ENCODE measurements at regions not wholly inside any gene's neighbourhood (a gene's known extent, or its start where the extent isn't known, plus 50 kb on each side); places are given as distances from the start of the nearest gene placed in this dataset.

- Histone ChIP-seq H2BK20ac (ENCODE audit: low read length) (no peak overlapping the region), H4K20me1 (replicated peaks in 1 of 2; ENCODE audit: control insufficient read depth in 1 of 2, insufficient read depth in 2 of 2, low read length in 2 of 2) (no peaks in the 10 kb centered on the region), H3K18ac (ENCODE audit: extremely low read depth, low read length) (no peak overlapping the region), H2BK120ac (replicated peaks; ENCODE audit: low read depth, low read length) (no peak overlapping the region), H3K4ac (replicated peaks; ENCODE audit: insufficient read length, low read depth, low read length) (no peak overlapping the region), H3K4me3 (ENCODE audit: extremely low read depth in 1 of 4, insufficient read depth in 2 of 4, low read depth in 3 of 4, low read length in 4 of 4) (no peak overlapping the region), H3K36me3 (ENCODE audit: control insufficient read depth in 2 of 4, insufficient read depth in 4 of 4, low read length in 3 of 4) (no peaks in the 10 kb centered on the region), H3K9ac (replicated peaks in 1 of 4; ENCODE audit: extremely low read depth in 1 of 4, low read depth in 3 of 4, low read length in 3 of 4) (no peak overlapping the region), H2BK12ac (ENCODE audit: low read depth, low read length) (no peak overlapping the region), H2AK5ac (ENCODE audit: low read depth, low read length) (no peak overlapping the region), H3K14ac (ENCODE audit: insufficient read length) (no peak overlapping the region), H3K4me2 (ENCODE audit: insufficient read depth in 1 of 2, low read depth in 2 of 2, low read length in 2 of 2) (no peak overlapping the region), H3K9me3 (ENCODE audit: insufficient read depth in 2 of 2, low read depth in 1 of 2, low read length in 1 of 2) (no peaks in the 10 kb centered on the region), H3K27ac (ENCODE audit: low read depth, low read length) (no peak overlapping the region), H3K27me3 (replicated peaks in 1 of 4; ENCODE audit: control insufficient read depth in 3 of 4, extremely low read depth in 1 of 4, insufficient read depth in 3 of 4, low read length in 3 of 4) (no peaks in the 10 kb centered on the region), H3K23me2 (ENCODE audit: low read depth, low read length) (no peaks in the 10 kb centered on the region), H3K23ac (ENCODE audit: insufficient read length) (no peak overlapping the region), H4K8ac (ENCODE audit: extremely low read depth, insufficient read depth, low read length) (no peak overlapping the region), H3K56ac (replicated peaks; ENCODE audit: insufficient read length, low read depth, low read length) (no peak overlapping the region), H2BK5ac (ENCODE audit: low read depth, low read length) (no peak overlapping the region), H4K5ac (ENCODE audit: insufficient read length, low read depth, low read length) (no peak overlapping the region), H2BK15ac (ENCODE audit: low read length) (no peak overlapping the region), H2AFZ (ENCODE audit: low read length) (no peak overlapping the region), H3K79me2 (ENCODE audit: control insufficient read depth in 1 of 2, insufficient read depth in 2 of 2, low read length in 2 of 2) (no peaks in the 10 kb centered on the region), H3K4me1 (replicated peaks in 1 of 4; ENCODE audit: control insufficient read depth in 3 of 4, insufficient read depth in 4 of 4, low read length in 3 of 4) (no peaks in the 10 kb centered on the region; a peak in 1 of 7 replicates), H4K91ac (replicated peaks; ENCODE audit: insufficient read length, low read length) (no peak overlapping the region), H3K79me1 (ENCODE audit: low read depth, low read length) (no peaks in the 10 kb centered on the region)
- no peak for DNase-seq (ENCODE audit: low read depth in 1 of 2, low spot score in 2 of 2)
- TF ChIP-seq HDAC6 (IDR thresholded peaks at IDR 0.05; ENCODE audit: low read depth, low read length) (no peak), RAD21 (IDR thresholded peaks at IDR 0.05 in 1 of 2, conservative IDR thresholded peaks at IDR 0.05 in 1 of 2; ENCODE audit: low read depth in 2 of 2, low read length in 2 of 2) (no peak), RNF2 (IDR thresholded peaks at IDR 0.05; ENCODE audit: borderline replicate concordance, low read depth, low read length, missing control alignments, poor library complexity, severe bottlenecking) (no peak), BRCA1 (IDR thresholded peaks at IDR 0.05; ENCODE audit: low read depth, low read length) (no peak), EZH2 (IDR thresholded peaks at IDR 0.05; ENCODE audit: low read depth, low read length, severe bottlenecking) (no peak), TAF1 (IDR thresholded peaks at IDR 0.05; ENCODE audit: low read depth, low read length) (no peak), NRF1 (IDR thresholded peaks at IDR 0.05; ENCODE audit: low read depth, low read length) (no peak), EGR1 (IDR thresholded peaks at IDR 0.05; ENCODE audit: borderline replicate concordance, low read depth, low read length) (no peak), JUN (IDR thresholded peaks at IDR 0.05; ENCODE audit: low read depth, low read length) (no peak), TAF7 (optimal IDR thresholded peaks at IDR 0.05; ENCODE audit: borderline replicate concordance, low read depth, low read length) (no peak)
- ChIA-PET CTCF (ENCODE audit: partially characterized antibody) (no interaction called here), POLR2A (ENCODE audit: partially characterized antibody) (no interaction called here)
- no peak for FAIRE-seq
Measured at GRCh38 chr3:89802881-89803280, 695.5 kb downstream of the EPHA3 start.

Data from H1 (cell line).